ENCODE measurements at regions not wholly inside any gene's neighbourhood (a gene's known extent, or its start where the extent isn't known, plus 50 kb on each side); places are given as distances from the start of the nearest gene placed in this dataset.

- TF ChIP-seq ZNF180 (CRISPR knock-in tag; IDR thresholded peaks at IDR 0.05; ENCODE audit: borderline replicate concordance, low read depth) = no peak
- no peak for TF ChIP-seq USF2 (IDR thresholded peaks at IDR 0.05; ENCODE audit: low read depth, low read length)
- no peak for TF ChIP-seq USF2 (CRISPR knock-in tag; IDR thresholded peaks at IDR 0.05; ENCODE audit: borderline replicate concordance)
- no peak for TF ChIP-seq ZKSCAN1 (IDR thresholded peaks at IDR 0.05; ENCODE audit: low read length)
- TF ChIP-seq ZNF253 (CRISPR knock-in tag; IDR thresholded peaks at IDR 0.05; ENCODE audit: borderline replicate concordance) = no peak
- no peak for TF ChIP-seq RFX5 (IDR thresholded peaks at IDR 0.05; ENCODE audit: low read depth, low read length)
- no peak for TF ChIP-seq ZNF788 (CRISPR knock-in tag; IDR thresholded peaks at IDR 0.05; ENCODE audit: borderline replicate concordance)
- TF ChIP-seq ZNF17 (CRISPR knock-in tag; IDR thresholded peaks at IDR 0.05) = no peak
- no peak for TF ChIP-seq FOXP1 (IDR thresholded peaks at IDR 0.05)
- no peak for TF ChIP-seq FOXP1 (CRISPR knock-in tag; IDR thresholded peaks at IDR 0.05)
- no peak for TF ChIP-seq HES4 (CRISPR knock-in tag; IDR thresholded peaks at IDR 0.05; ENCODE audit: borderline replicate concordance)
- TF ChIP-seq TEAD2 (CRISPR knock-in tag; IDR thresholded peaks at IDR 0.05) = no peak
These were observed 555.4 kb downstream of the SH2D4B start (continued) for GRCh38 chr10:81093056-81093455.

DNA sequence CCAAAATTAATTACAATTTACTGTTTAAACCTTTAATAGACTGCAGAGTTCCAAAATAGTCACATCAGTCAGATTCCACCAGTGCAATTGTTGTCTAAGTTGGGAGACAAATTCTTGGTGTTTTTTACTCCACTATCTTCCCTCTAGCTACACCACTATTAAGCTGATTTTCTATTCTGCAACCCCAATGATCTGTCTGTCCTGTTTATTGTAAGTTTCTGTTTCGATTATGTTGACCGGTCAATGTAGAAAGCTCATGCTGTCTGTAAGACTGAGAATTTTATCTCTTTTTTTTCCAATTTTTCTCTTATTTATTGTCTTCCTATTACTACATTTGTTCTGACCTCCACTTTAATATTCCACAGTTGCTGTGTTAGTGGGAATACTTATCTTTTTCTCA, 557.5 kb downstream of the SH2D4B start:
- intact Hi-C loops (cut with micrococcal nuclease; ENCODE audit: unreplicated experiment) = no loop called here
- peaks cover 7% of the 10 kb centered on the region for H3K9me3 ChIP-seq (ENCODE audit: low read length)
- ATAC-seq (no peak), FAIRE-seq (no peak), DNase-seq (ENCODE audit: low spot score) (no peak)
- no peak overlapping the region for H2AFZ ChIP-seq (ENCODE audit: low read length)
- no peaks in the 10 kb centered on the region for H3K27me3 ChIP-seq (ENCODE audit: control insufficient read depth in 1 of 2, insufficient read depth in 2 of 2, low read length in 2 of 2)
- H3K9ac ChIP-seq (ENCODE audit: insufficient read depth, low read depth, low read length) = no peak overlapping the region
- H3K4me3 ChIP-seq (replicated peaks in 1 of 3; ENCODE audit: insufficient read depth in 1 of 3, low read depth in 2 of 3, low read length in 3 of 3) = no peak overlapping the region
- H3K27ac ChIP-seq (ENCODE audit: extremely low read length, insufficient read depth, low read length) = no peak overlapping the region
- in situ Hi-C loops (cut with HindIII; ENCODE audit: extremely low pct_ligation_motif_present, low pct_unique_long_range_greater_than_20kb) = no loop called here
- H3K4me1 ChIP-seq (ENCODE audit: insufficient read depth, low read length) = no peaks in the 10 kb centered on the region
- 2% methylated on average over 2 of the region's 2 CpGs for WGBS (ENCODE audit: low lambda C conversion rate)
- H3K36me3 ChIP-seq (replicated peaks in 1 of 2; ENCODE audit: control insufficient read depth in 1 of 2, insufficient read depth in 2 of 2, low read length in 2 of 2) = no peaks in the 10 kb centered on the region
- BruUV-seq (replicated peaks) = no TSS peak
- no peaks in the 10 kb centered on the region for H4K20me1 ChIP-seq (ENCODE audit: insufficient read depth, low read length)
- H3K4me2 ChIP-seq (ENCODE audit: low read depth, low read length) = no peak overlapping the region
- ChIA-PET POLR2A (no interaction called here), CTCF (ENCODE audit: low intra/inter-chr PET ratio, low total read pairs) (no interaction called here)
- TF ChIP-seq, protein P1, sequence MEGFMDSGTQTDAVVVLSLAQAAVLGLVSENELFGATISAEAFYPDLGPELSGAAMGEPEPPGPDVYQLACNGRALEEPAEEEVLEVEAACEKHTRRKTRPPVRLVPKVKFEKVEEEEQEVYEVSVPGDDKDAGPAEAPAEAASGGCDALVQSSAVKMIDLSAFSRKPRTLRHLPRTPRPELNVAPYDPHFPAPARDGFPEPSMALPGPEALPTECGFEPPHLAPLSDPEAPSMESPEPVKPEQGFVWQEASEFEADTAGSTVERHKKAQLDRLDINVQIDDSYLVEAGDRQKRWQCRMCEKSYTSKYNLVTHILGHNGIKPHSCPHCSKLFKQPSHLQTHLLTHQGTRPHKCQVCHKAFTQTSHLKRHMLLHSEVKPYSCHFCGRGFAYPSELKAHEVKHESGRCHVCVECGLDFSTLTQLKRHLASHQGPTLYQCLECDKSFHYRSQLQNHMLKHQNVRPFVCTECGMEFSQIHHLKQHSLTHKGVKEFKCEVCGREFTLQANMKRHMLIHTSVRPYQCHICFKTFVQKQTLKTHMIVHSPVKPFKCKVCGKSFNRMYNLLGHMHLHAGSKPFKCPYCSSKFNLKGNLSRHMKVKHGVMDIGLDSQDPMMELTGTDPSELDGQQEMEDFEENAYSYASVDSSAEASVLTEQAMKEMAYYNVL (CRISPR knock-in tag; IDR thresholded peaks at IDR 0.05; ENCODE audit: borderline replicate concordance) = no peak
- no peak for TF ChIP-seq SAFB2 (CRISPR knock-in tag; IDR thresholded peaks at IDR 0.05; ENCODE audit: borderline replicate concordance, low read depth)
- no peak for TF ChIP-seq FOXP4 (CRISPR knock-in tag; IDR thresholded peaks at IDR 0.05)
- no peak for TF ChIP-seq KDM3A (CRISPR knock-in tag; IDR thresholded peaks at IDR 0.05; ENCODE audit: low read depth)
- no peaks in the 10 kb centered on the region for H3K79me2 ChIP-seq (ENCODE audit: insufficient read depth, low read length)

Measured in HepG2 (cell line).